ENCODE measurements at regions not wholly inside any gene's neighbourhood (a gene's known extent, or its start where the extent isn't known, plus 50 kb on each side); places are given as distances from the start of the nearest gene placed in this dataset.

DNA sequence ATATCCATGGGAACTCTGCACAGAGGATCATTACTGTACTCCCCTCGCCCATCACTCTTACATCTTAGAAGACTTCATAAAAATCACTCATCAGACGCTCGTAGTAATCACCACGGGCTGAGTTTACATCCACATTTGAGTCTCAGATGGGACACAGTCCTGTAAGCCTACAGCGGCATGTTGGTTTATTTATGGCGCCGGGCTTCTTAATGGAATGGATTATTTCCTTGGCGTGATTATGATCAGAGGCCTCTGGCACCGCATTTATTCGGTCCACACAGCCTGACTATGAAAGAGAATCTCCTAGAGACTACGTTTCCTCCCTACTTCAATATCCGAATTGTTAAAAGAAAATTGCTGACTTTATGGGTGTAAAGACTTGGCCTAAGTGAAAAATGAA lies 123.5 kb upstream of the FRMD4A start:
- Histone ChIP-seq H3K9me1 (ENCODE audit: insufficient read depth, low read length) (peaks cover 7% of the 10 kb centered on the region), H4K91ac (ENCODE audit: insufficient read depth, low read depth, low read length) (no peak overlapping the region), H3K56ac (ENCODE audit: extremely low read depth, insufficient read depth, low read length) (no peak overlapping the region), H3K9ac (ENCODE audit: low read depth, low read length) (no peak overlapping the region), H2BK120ac (ENCODE audit: low read depth, low read length) (no peak overlapping the region), H3K23ac (ENCODE audit: low read depth, low read length) (no peak overlapping the region), H3K36me3 (ENCODE audit: control insufficient read depth, insufficient read depth, low read length) (no peaks in the 10 kb centered on the region), H2AK5ac (ENCODE audit: low read depth, low read length) (no peak overlapping the region), H4K20me1 (ENCODE audit: insufficient read depth, low read length) (no peaks in the 10 kb centered on the region), H2BK15ac (ENCODE audit: low read depth, low read length) (no peak overlapping the region), H3K18ac (ENCODE audit: low read depth, low read length) (no peak overlapping the region), H3K27ac (ENCODE audit: insufficient read depth, low read length) (no peak overlapping the region), H3K9me3 (ENCODE audit: control insufficient read depth, insufficient read depth, low read length) (no peaks in the 10 kb centered on the region), H3K4me3 (ENCODE audit: insufficient read depth, low read depth, low read length) (no peak overlapping the region), H3K79me1 (ENCODE audit: low read depth in 1 of 2, low read length in 2 of 2) (no peaks in the 10 kb centered on the region), H3K27me3 (ENCODE audit: control insufficient read depth, insufficient read depth, low read length) (no peaks in the 10 kb centered on the region), H3K14ac (replicated peaks; ENCODE audit: low read depth, low read length) (no peak overlapping the region), H2AK9ac (replicated peaks; ENCODE audit: low read depth, low read length, poor library complexity) (no peak overlapping the region), H3K4me1 (ENCODE audit: control insufficient read depth, insufficient read depth, low read length) (peaks cover 8% of the 10 kb centered on the region), H4K8ac (ENCODE audit: low read depth in 2 of 2, low read length in 2 of 2) (no peak overlapping the region), H2AFZ (replicated peaks; ENCODE audit: low read length, poor library complexity) (no peak overlapping the region), H3K4ac (ENCODE audit: low read depth, low read length) (no peak overlapping the region), H3K4me2 (ENCODE audit: low read depth, low read length) (no peak overlapping the region), H2BK5ac (ENCODE audit: low read depth, low read length, poor library complexity, severe bottlenecking) (no peak overlapping the region), H4K5ac (ENCODE audit: low read depth, low read length) (no peak overlapping the region), H2BK20ac (ENCODE audit: low read depth, low read length) (no peak overlapping the region)
- dilution Hi-C loops (cut with HindIII; ENCODE audit: low sequenced_read_pairs, unreplicated experiment): no loop called here
- ATAC-seq (ENCODE audit: low read depth) (no peak), DNase-seq (no peak)
- ChIA-PET CTCF (interaction anchor here (0.6 kb wide), 1 partner anchor 57 kb away, joined by 5 read pairs; no protein-coding TSS in a partner anchor), POLR2A (ENCODE audit: unreplicated experiment) (no interaction called here)
- intact Hi-C loops (cut with micrococcal nuclease): loop anchor here (5.0 kb wide), 1 partner anchor 47 kb away; no protein-coding TSS in a partner anchor
- TF ChIP-seq MAFK (IDR thresholded peaks at IDR 0.05; ENCODE audit: low read depth, low read length) (no peak), RAD21 (IDR thresholded peaks at IDR 0.05; ENCODE audit: low read length) (no peak), CEBPB (IDR thresholded peaks at IDR 0.05; ENCODE audit: low read depth, low read length) (no peak), POLR2A (IDR thresholded peaks at IDR 0.05; ENCODE audit: low read depth, low read length) (no peak), MAZ (IDR thresholded peaks at IDR 0.05; ENCODE audit: borderline replicate concordance, low read depth, low read length) (no peak), RCOR1 (IDR thresholded peaks at IDR 0.05; ENCODE audit: insufficient replicate concordance, low read length) (no peak), SMC3 (IDR thresholded peaks at IDR 0.05; ENCODE audit: low read depth, low read length) (no peak), NFE2L2 (IDR thresholded peaks at IDR 0.05; ENCODE audit: low read depth, low read length) (no peak), BHLHE40 (IDR thresholded peaks at IDR 0.05; ENCODE audit: low read depth, low read length) (no peak), RFX5 (IDR thresholded peaks at IDR 0.05; ENCODE audit: low read depth, low read length) (no peak), MXI1 (IDR thresholded peaks at IDR 0.05; ENCODE audit: borderline replicate concordance, low read depth, low read length) (no peak), CHD1 (IDR thresholded peaks at IDR 0.05; ENCODE audit: low read depth, low read length) (no peak), FOS (IDR thresholded peaks at IDR 0.05; ENCODE audit: low read depth, low read length) (no peak)
- TF ChIP-seq, protein P1, sequence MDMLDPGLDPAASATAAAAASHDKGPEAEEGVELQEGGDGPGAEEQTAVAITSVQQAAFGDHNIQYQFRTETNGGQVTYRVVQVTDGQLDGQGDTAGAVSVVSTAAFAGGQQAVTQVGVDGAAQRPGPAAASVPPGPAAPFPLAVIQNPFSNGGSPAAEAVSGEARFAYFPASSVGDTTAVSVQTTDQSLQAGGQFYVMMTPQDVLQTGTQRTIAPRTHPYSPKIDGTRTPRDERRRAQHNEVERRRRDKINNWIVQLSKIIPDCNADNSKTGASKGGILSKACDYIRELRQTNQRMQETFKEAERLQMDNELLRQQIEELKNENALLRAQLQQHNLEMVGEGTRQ (IDR thresholded peaks at IDR 0.05; ENCODE audit: low read depth, low read length): no peak
- TF ChIP-seq, protein P2, sequence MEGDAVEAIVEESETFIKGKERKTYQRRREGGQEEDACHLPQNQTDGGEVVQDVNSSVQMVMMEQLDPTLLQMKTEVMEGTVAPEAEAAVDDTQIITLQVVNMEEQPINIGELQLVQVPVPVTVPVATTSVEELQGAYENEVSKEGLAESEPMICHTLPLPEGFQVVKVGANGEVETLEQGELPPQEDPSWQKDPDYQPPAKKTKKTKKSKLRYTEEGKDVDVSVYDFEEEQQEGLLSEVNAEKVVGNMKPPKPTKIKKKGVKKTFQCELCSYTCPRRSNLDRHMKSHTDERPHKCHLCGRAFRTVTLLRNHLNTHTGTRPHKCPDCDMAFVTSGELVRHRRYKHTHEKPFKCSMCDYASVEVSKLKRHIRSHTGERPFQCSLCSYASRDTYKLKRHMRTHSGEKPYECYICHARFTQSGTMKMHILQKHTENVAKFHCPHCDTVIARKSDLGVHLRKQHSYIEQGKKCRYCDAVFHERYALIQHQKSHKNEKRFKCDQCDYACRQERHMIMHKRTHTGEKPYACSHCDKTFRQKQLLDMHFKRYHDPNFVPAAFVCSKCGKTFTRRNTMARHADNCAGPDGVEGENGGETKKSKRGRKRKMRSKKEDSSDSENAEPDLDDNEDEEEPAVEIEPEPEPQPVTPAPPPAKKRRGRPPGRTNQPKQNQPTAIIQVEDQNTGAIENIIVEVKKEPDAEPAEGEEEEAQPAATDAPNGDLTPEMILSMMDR (conservative IDR thresholded peaks at IDR 0.05; ENCODE audit: low read depth, low read length): no peak
- no TSS peak for BruUV-seq (replicated peaks)
- WGBS, 2 experiments (ENCODE audit: extremely low coverage in 2 of 2, insufficient read length in 1 of 2): no CpG with 5 or more reads among the region's 12 CpGs
- in situ Hi-C loops (cut with MboI; ENCODE audit: low sequenced_read_pairs): no loop called here

Data from IMR-90 (cell line).